Amniotic epithelial cell (primary cell): ENCODE measurements at regions not wholly inside any gene's neighbourhood (a gene's known extent, or its start where the extent isn't known, plus 50 kb on each side); places are given as distances from the start of the nearest gene placed in this dataset.
"Not testable (repeated sequence)": the region's sequence is repeated elsewhere in the genome, so short reads cannot be mapped to it uniquely, and the experiment has no call there.

Source experiments
- DNase-seq: peaks from one replicate; pipeline ENCODE4 v3.0.0-alpha.2; 2010; ENCODE audit warnings: low read depth

DNA sequence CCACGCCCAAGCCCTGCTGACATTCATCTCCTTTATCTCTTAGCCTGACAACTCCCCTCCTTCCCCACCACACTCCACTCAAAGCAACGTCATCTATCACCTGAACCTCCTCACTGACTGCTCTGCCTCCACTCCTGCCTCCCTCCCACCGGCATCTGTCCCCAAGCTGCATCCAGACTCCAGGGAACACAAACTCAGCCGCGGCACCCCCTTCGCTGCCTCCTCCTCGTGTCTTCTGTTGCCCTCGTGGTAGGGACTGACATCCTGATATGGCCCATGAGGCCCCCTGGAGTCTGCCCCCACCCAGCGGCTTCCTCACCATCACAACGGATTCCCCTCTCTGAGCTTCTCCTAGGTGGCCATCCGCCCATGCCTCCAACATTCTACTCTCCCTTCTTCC is 101.0 kb upstream of the TAS2R1 start:
- DNase-seq = no peak

DNA sequence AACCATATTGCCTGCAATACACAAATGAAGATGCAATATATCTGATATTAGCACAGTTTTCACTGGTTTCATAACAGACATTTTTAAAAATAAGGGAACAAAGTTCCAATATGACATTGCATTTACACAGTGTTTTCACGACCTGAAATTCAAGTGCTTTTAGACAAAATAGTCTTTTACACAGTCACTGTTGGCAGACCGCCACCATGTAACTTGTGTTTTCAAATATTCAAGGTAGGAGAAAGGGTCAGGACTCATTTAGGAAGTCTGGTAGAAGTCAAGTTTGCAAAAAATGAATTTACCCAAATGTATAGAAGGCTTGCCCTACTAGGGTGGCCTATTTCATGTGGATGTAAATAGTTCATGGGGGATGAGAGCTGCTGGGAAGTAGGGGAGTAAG is 98.1 kb upstream of the TAS2R1 start:
- no peak for DNase-seq

DNA sequence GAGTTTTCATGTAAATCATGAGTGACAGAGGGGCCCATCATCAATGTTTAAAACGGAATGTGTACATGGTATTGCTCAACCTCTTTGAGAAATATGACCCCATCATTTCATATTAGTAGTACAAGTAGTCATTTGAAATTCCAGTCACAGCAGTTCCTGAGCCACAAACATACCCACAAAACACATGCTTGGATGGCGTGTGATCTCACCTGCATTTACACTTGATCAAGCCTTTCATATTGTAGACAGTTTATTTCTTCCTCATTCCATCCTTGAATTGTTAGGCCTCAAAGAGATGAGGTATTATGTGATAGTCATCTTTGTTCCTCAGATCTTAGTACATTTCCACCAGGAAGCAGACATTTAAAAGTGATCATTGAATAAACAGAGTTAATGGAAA is 96.8 kb upstream of the TAS2R1 start:
- DNase-seq = no peak

DNA sequence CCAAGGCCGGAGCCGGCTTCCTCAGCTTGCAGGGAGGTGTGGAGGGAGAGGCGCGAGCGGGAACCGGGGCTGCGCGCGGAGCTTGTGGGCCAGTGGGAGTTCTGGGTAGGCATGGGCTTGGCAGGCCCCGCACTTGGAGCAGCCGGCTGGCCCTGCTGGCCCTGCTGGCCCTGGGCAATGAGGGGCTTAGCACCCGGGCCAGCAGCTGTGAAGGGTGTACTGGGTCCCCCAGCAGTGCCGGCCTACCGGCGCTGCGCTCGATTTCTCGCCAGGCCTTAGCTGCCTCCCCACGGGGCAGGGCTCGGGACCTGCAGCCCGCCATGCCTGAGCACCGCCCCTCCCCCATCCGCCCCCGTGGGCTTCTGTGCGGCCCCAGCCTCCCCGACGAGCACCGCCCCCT is 95.1 kb upstream of the TAS2R1 start:
- DNase-seq = not testable (repeated sequence)

DNA sequence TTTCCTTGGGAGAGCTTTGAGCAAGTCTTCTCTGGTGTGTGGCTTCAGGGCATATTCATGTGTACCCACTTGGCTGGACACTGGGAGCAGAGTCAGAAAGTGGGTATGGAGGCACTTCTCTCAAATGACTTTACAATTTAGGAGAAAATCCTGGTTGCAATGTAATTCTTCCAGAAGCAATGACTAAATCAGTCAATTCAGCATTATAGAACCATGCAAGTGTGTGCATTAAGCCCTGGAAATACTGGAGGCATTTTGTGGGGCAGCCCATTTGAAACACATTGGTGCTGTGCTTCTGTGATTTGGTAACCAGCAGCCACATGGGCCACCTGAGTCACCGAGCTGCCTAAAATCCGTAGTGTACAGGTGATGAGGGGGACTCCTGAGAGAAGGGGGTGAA is 94.6 kb upstream of the TAS2R1 start:
- no peak for DNase-seq

DNA sequence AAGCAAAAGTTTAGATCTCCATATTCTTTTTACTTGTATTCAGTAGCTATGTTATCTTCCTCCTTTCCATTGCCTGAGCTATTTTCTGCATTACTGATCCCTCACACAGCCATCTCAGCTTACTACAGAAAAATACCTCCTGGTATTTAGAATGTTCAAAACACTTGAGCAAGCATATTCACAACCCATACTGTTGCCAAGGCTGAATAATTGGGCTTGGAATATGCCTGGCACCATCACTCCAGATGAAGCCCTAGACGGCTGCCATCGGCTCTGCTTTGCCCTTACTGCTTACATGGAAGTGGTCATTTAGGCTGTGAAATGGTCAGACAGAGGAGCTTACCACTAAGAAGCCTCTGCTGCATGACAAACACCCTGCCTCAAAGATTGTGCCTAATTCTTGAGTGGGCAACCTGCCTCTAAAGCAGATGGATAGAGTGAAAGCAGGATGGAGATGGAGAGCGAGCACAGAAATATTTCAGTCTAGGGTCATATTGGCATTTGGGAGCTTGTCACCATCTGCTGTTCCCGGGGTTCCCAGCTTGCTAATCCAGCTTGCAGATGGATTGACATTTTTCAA is 92.5 kb upstream of the TAS2R1 start:
- DNase-seq = no peak

DNA sequence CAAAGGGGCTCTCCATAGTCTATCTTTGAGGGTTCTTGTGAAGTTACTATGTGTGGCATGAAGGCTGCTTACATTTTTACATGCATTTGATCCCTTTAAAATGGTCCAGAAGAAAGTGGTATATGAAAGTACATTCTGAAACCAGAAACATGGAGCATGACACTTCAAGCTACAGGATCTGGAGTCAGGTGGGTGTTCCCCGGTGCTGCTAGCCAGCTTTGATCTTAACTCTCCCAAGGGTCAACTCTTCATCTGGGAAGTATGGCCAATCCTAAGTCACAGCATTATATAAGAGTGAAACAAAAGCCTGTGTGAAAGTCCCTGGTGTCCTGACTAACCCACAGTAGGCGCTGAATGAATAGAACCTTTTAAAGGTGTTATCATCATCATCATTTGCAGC is 91.0 kb upstream of the TAS2R1 start:
- no peak for DNase-seq

DNA sequence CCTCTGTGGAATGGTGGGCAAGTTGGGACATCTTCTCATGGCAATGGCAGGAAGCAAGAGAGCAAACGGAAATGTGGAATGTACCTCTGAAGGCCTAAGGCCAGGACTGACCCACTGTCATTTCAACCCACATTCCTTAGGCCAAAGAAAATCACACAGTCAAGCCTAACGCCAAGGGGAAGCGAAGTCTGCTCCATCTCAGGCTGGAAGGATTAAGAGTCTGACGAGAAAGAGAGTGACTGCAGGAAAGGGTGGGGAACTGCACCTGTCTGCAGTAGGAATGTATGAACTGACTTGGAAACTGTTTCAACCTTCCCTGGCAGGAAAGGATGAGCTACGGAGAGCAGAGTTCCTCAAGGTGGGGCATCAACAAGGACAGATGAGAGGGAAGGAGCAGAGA is 90.2 kb upstream of the TAS2R1 start:
- DNase-seq = no peak

DNA sequence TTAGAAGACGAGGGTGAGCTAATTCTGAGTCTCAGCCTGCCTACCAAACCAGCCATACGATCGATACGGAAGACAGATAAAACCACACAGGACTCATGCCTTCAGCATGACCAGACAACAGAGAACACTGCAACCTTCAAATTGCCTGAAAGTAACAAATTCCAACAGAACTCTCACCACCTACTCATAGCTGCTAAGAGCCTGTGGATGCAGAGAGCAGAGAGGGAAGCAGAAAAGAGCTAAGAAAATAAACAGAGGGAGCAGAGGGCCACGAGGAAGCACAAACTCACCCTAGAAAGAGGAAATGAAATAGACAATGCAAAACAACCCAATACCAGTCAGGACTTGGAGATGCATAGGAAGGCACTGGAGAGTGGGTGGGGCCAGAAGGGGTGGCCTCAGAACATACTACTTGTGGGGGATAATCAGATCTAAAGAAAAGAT is 86.7 kb upstream of the TAS2R1 start:
- DNase-seq = peak; percentile 77

DNA sequence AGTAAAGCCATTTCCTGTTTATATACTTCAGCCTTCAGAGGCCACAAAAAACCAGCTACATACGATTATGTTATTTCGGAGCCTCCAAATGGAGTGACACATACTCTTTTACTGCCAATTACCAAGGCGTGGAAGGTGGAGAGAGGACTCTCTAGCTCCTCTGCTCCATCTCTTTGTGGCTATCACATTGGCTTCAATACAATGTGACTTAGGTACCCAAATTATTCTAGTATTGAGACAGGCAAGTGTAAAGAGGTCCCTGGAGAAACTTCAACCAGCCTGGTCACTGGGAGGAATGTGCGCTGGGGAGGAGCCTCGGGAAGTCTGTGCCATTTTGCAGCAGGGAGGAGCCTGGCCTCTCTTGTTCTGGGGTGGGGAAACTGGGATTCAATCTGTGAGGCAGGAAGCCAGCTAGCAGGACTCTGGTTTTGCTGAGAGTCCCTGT is 85.8 kb upstream of the TAS2R1 start:
- DNase-seq = peak; percentile 41

DNA sequence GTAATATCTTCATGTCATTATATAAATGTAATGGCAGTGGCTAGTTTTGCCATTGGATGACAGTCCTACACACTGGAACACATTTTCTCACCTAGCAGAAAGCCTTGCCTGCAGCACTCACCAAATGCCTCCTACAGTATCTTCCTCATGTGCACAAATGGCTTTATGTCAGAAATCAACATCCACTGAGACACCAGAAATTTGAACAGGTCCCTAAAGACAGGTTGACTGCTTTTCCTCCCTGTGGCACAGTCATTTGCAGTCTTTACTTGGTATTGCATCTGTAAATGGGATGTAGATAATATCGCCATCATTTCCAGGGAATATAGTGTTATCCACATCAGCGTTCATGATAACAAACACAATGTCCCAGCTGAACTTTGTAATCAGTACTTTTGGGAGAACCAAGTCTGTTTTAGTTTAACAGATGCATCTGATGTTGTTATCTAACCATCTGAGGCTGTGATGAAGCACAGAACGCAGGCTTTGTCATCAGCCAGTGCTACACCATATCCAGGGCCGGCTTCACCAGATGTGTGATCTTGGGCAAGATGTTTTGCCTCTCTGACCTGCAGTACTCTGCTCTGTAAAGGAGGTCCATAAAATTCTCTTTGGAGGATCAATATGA is 83.9 kb upstream of the TAS2R1 start:
- DNase-seq = peak; percentile 30

DNA sequence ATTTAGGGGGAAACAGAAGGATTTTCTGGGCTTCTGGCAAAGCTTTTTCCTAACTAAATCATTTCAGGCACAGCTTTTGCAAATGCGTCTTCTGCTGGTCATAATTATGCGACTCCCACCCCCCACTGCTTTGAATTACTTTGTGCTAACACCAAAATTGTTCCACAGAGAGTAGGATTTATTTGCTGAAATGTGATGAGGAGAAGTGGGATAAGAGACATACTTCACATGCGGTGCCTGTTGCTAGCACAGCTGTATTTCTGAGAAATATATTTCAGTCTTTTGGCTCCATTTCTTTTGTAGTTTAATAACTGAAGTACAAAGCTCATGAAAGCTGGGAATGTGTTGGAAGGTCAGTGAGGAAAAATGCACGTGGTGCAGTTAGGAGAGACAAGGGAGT is 83.2 kb upstream of the TAS2R1 start:
- no peak for DNase-seq

DNA sequence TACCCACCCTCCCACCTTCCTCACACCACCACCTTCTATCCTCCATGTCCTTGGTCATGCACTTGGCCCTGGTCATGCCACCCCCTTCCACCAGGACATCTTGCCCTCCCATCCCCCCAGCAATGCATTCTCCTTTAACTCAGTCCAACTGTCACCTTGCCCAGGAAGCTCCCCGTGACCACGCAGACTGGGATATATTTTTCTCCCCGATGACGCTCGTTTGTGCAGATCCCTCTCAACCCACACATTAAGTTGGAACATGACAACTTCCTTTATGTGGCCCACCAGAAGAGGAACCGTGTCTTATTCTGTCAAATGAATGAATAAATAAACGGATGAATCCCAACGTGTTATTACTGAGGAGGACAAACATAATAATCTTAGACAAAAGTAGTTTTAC is 82.8 kb upstream of the TAS2R1 start:
- no peak for DNase-seq

DNA sequence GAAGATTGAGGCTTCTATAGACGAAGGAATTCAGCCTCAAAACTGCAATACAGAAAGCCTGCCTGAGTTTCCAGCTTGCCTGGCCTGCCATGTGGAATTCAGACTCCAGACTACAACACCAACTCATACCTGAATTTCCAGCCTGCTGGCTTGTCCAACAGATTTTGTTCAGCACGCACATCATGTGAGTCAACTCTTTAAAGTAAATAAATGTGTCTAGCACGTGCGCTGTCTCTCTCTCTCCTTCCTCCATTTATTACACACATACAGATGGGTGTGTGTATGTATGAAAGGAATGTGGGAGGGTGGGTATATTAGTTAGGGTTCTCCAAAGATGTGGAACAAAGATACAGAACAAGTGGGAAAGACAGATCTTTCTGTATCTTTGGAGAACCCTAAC is 82.4 kb upstream of the TAS2R1 start:
- peak; percentile 69 for DNase-seq

DNA sequence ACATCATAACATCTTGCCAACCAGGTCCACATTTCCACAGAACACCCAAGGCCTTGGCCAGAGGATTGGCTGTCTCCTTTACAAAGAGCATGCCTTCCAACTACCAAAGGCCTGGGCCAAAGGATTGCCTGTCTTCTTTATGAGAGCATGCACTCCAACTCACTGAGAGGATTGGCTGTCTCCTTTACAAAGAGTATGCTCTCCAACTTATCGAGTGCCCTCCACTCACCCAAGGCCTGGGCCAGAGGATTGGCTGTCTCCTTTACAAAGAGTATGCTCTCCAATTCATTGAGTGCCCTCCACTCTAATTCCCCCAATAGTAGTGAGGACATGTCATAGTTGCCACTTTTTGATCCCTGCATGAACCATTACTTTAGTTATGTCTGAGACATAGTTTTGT is 79.9 kb upstream of the TAS2R1 start:
- DNase-seq = no peak

DNA sequence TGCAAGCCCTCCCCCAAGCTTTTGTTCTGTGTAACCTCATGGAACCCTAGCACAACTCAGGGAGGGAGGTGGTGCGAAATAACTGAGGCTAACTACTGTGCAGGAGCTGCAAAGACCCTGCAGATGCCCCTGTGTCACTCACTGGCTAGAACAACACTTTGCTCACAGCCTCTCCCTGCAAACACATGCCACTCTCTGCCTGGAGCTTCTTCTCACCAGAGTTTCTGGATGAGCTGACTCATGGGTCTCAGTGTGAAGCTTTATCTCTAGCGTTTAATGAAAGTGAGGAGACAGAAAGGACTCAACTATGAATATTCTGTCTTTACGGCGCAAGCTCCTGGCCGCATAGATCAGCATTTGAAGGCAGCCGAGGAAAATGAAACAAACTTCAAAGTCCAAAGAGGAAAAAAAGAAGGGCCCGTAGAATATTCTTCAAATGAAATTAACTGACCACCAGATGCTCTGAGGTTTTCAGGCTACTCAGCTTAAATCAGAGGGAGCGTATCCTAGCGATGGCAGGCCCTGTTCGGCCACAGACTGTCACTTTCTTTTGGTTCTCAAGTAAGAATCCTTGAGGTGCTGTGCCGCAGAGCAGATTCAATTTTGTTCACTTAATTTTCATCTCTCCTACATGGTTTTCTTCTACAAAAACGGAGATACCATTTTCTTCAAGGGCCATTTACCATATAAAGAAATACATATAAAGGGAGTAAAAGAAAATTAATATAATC is 77.7 kb upstream of the TAS2R1 start:
- peak; percentile 19 for DNase-seq

DNA sequence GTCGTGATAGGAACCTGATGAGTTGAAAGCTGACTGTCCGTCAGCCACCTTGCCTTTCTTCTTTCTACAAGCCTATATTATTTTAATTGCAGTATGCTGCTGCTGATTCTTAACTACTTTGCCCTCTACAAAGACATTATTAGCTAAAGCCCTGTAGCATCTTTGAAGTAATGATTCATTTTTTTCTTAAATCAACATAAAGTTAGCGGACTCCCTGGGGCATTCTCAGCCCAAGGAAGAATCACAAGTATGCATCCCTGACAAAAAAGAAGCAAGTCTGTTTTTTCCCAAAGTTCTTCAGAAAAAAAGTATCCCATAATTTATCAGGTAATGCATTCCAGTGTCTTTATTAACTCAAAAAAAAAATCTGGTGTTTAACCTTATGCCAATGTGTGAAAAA is 69.5 kb upstream of the TAS2R1 start:
- no peak for DNase-seq

DNA sequence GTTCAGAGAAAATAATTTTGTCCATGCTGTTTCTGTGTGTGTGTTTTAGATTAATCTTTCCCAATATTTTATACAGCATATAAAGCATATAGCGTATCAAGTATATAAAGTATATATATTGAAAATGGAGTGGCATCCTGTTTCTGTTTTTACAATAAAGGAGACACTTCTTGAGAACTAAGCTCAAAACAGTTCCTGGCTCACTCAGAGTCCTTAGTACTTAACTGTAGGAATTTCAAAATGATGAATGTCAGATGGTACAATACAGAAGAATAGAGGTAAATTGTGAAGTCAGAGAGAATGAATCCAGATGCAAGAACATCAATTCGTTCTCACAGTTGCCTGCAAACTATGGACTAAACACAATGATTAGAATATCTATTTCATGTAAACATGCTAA is 68.7 kb upstream of the TAS2R1 start:
- no peak for DNase-seq

DNA sequence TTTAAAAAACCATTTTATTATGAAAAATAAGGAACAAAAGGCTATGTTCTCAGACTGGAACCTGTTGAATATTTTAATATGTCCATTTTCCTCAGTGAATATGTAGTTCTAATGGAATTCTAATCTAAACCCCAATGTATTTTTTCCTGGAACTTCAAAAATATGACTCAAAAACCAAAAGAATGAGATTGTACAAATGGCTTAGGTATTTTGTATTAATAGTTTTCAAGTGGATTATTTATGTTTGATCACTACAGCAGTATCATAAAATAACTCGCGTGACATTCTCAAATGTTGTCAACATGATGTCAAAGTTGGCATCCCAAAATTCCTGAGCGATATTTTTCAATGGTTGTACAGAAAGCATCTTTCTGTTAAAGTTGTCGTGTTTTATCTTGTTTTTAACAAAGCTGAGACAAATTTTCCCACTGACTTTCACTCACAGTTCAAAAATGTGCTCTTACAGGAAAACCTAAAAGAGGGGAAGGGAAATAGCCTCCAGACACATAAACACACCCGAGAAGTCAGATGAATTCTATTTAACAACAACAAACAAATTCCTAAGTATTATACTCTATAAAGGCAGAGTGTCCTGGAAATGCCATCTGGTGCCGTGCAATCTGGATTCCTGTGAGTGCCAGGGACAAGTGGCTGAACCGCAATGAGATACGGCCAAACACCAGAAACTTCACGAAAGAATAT is 68.1 kb upstream of the TAS2R1 start:
- no peak for DNase-seq

DNA sequence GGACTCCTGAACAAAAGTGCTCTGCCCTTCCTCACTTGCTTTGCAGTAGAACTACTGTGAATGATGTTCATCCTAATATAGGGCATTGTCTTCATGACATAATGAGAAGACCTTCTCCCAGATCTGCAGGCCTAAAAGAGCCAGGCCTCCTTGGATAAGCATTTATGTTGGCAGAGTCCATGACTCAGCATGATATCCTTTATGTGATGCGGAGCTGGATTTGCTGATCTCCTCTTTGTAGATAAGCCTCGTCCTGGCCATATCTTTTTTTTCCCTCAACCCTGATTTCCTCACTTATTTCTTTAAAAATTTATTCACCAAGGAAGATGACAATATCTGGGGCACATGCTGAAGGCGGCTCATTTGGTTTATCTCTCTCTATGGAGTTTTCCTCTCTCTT is 62.4 kb upstream of the TAS2R1 start:
- DNase-seq = peak; percentile 68

DNA sequence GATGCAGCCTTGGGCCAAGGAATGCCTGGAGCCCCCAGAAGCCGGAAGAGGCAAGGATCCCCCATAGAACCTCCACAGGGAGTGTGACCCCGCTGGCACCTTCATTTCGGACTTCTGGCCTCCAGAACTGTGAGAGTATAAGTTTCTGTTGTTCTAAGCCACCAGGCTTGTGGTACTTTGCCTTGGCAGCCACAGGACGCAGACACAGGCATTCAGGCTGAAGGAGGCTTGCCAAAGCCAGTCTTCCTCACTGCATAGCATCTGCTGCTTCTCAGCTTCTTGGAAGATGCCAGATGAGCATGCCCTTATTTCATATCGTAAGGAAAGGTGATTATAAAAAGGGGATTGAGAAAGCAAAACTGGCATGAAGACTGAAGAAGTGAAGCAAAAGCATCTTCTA is 61.1 kb upstream of the TAS2R1 start:
- no peak for DNase-seq

DNA sequence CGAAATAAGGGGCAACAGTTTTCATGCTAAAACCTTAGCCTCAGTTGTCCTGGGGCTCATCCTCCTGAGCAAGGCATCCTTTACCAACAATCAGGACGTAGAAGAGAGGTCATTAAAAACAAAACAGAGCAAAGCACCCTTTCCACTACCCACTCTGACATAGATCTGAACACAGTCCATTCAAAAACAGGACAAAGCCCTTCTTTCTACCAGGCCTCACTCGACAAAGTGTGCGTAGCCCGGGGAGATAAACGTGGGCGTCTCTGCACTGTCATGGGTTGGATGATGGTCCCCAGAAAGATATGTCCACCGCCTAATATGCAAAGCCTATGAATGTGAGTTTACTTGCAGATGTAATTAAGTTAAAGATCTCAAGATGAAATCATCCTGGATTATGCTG is 60.6 kb upstream of the TAS2R1 start:
- no peak for DNase-seq

DNA sequence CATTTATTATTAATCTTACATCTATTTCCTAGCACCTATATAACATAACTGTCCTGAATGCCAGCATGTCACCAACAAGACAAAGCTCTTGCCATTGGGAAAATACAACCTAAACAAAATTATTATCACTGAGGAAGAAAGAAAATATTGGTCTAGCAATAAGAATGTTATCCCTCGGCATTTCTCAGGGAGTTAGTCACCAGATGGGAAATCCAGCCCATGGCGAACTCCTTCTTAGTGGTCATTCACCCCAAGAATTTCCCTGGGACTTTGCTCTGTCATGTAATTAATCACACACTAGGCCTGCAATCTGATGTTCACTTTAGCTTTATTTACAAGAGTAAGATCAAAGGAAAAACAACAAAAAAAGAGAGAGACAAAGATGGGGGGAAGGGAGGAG is 56.1 kb upstream of the TAS2R1 start:
- peak; percentile 87 for DNase-seq
